Keratinocyte (primary cell): ENCODE measurements at regions not wholly inside any gene's neighbourhood (a gene's known extent, or its start where the extent isn't known, plus 50 kb on each side); places are given as distances from the start of the nearest gene placed in this dataset.

Experiments used
- DNase-seq: peaks from one replicate; pipeline ENCODE4 v3.0.0-alpha.2; 2011; ENCODE audit warnings: low read depth, missing footprints, low spot score
- FAIRE-seq: peaks from 2 replicates; lab custom pipeline; 2011; peaks lifted over from hg19 to GRCh38; lab: Jason Lieb, UNC
- H2AFZ ChIP-seq: 2 replicates; pipeline ENCODE4 v1.6.0; 2012; ENCODE audit warnings: low read length, control low read depth, inconsistent platforms; ENCODE audit not compliant: control insufficient read depth
- H3K27ac ChIP-seq: 2 replicates; pipeline ENCODE4 v1.5.1; 2011; ENCODE audit warnings: low read length; ENCODE audit not compliant: control insufficient read depth, insufficient read depth
- H3K27me3 ChIP-seq: 3 replicates; pipeline ENCODE4 v1.6.0; 2011; ENCODE audit warnings: low read length; ENCODE audit not compliant: control insufficient read depth, insufficient read depth; ENCODE audit errors: extremely low read depth
- H3K36me3 ChIP-seq, 2 experiments: 2 replicates in 1 of 2; 3 replicates in 1 of 2; pipeline ENCODE4 v1.5.1; 2011; ENCODE audit warnings: low read length in 2 of 2, mild to moderate bottlenecking in 1 of 2; ENCODE audit not compliant: control insufficient read depth in 2 of 2, insufficient read depth in 2 of 2; ENCODE audit errors: extremely low read depth in 1 of 2
- H3K4me1 ChIP-seq: 3 replicates; pipeline ENCODE4 v1.5.1; 2011; ENCODE audit warnings: low read length; ENCODE audit not compliant: control insufficient read depth, insufficient read depth; ENCODE audit errors: extremely low read depth
- H3K4me2 ChIP-seq: 3 replicates; pipeline ENCODE4 v1.6.0; 2011; ENCODE audit warnings: low read depth, low read length; ENCODE audit not compliant: control insufficient read depth, insufficient read depth; ENCODE audit errors: extremely low read depth
- H3K4me3 ChIP-seq, 3 experiments: fragments of 200-600 bp in 1 of 3; sonication (generic) in 1 of 3; 2 replicates in 2 of 3; 3 replicates in 1 of 3; pipeline ENCODE4 v1.5.1; 2011 to 2016; ENCODE audit warnings: low read length in 3 of 3, mild to moderate bottlenecking in 3 of 3, control low read depth in 2 of 3, inconsistent platforms in 1 of 3, low read depth in 1 of 3, mixed read lengths in 1 of 3, mixed run types in 1 of 3, moderate library complexity in 1 of 3; ENCODE audit not compliant: control insufficient read depth in 2 of 3, insufficient read depth in 2 of 3; ENCODE audit errors: extremely low read depth in 1 of 3
- H3K79me2 ChIP-seq: 2 replicates; pipeline ENCODE4 v1.6.0; 2012; ENCODE audit warnings: low read length; ENCODE audit not compliant: control insufficient read depth, insufficient read depth
- H3K9ac ChIP-seq: 3 replicates; pipeline ENCODE4 v1.6.0; 2011; ENCODE audit warnings: low read length; ENCODE audit not compliant: control insufficient read depth, insufficient read depth; ENCODE audit errors: extremely low read depth
- H3K9me1 ChIP-seq: 3 replicates; pipeline ENCODE4 v1.6.0; 2011; ENCODE audit warnings: low read length; ENCODE audit not compliant: control insufficient read depth, insufficient read depth; ENCODE audit errors: extremely low read depth
- H3K9me3 ChIP-seq: 2 replicates; pipeline ENCODE4 v1.5.1; 2012; ENCODE audit warnings: low read depth, low read length; ENCODE audit not compliant: control insufficient read depth
- H4K20me1 ChIP-seq: 3 replicates; pipeline ENCODE4 v1.6.0; 2011; ENCODE audit warnings: low read length; ENCODE audit not compliant: control insufficient read depth, insufficient read depth; ENCODE audit errors: extremely low read depth
- CTCF ChIP-seq, 3 experiments: IDR thresholded peaks in 1 of 3; conservative IDR thresholded peaks in 1 of 3; optimal IDR thresholded peaks in 1 of 3; 2 replicates in 2 of 3; 3 replicates in 1 of 3; pipeline versions ENCODE3 to v1.5.1; 2011; ENCODE audit warnings: low read length in 3 of 3, mild to moderate bottlenecking in 3 of 3, moderate library complexity in 2 of 3, control low read depth in 1 of 3, inconsistent platforms in 1 of 3; ENCODE audit not compliant: insufficient read depth in 2 of 3; ENCODE audit errors: extremely low read depth in 1 of 3
- EZH2 ChIP-seq: IDR thresholded peaks from one replicate; pipeline ENCODE4 v1.6.1; 2012; ENCODE audit warnings: inconsistent platforms, mild to moderate bottlenecking, low read length, moderate library complexity
- dilution Hi-C: fragments of 300-500 bp; cut with MboI; formaldehyde crosslinking; loops from one replicate; pipeline ENCODE4 v1.7.0; 2020; ENCODE audit warnings: low sequenced_read_pairs; ENCODE audit not compliant: extremely low pct_ligation_motif_present

GRCh38 chr5:68423154-68423811, 207.7 kb downstream of the PIK3R1 start:
- FAIRE-seq (no peak), DNase-seq (no peak)
- no peak overlapping the region for H3K27ac ChIP-seq
- no peaks in the 10 kb centered on the region for H3K9me1 ChIP-seq
- no peaks in the 10 kb centered on the region for H3K79me2 ChIP-seq
- no peak overlapping the region for H2AFZ ChIP-seq
- dilution Hi-C loops, result no loop called here
- H3K4me3 ChIP-seq, result no peak overlapping the region
- no peaks in the 10 kb centered on the region for H3K36me3 ChIP-seq
- no peak overlapping the region for H3K4me2 ChIP-seq
- peaks cover 15% of the 10 kb centered on the region for H3K4me1 ChIP-seq
- H3K9ac ChIP-seq, result no peak overlapping the region
- no peaks in the 10 kb centered on the region for H3K27me3 ChIP-seq
- no peaks in the 10 kb centered on the region for H3K9me3 ChIP-seq
- TF ChIP-seq EZH2 (no peak), CTCF (optimal IDR thresholded peaks at IDR 0.05 in 1 of 3, IDR thresholded peaks at IDR 0.05 in 1 of 3, conservative IDR thresholded peaks at IDR 0.05 in 1 of 3; ENCODE audit: extremely low read depth in 1 of 3, insufficient read depth in 2 of 3, low read length in 3 of 3) (no peak)
- no peaks in the 10 kb centered on the region for H4K20me1 ChIP-seq

GRCh38 chr5:68424799-68425537, 209.4 kb downstream of the PIK3R1 start:
- H3K79me2 ChIP-seq, result no peaks in the 10 kb centered on the region
- DNase-seq (no peak), FAIRE-seq (peak; percentile 57)
- peaks cover 12% of the 10 kb centered on the region for H3K4me1 ChIP-seq
- no peaks in the 10 kb centered on the region for H3K27me3 ChIP-seq
- peak overlapping the region; percentile 69 for H3K4me2 ChIP-seq
- no peaks in the 10 kb centered on the region for H3K9me1 ChIP-seq
- no peaks in the 10 kb centered on the region for H3K9me3 ChIP-seq
- dilution Hi-C loops, result no loop called here
- H4K20me1 ChIP-seq, result no peaks in the 10 kb centered on the region
- H3K36me3 ChIP-seq, result no peaks in the 10 kb centered on the region
- TF ChIP-seq CTCF (optimal IDR thresholded peaks at IDR 0.05 in 1 of 3, IDR thresholded peaks at IDR 0.05 in 1 of 3, conservative IDR thresholded peaks at IDR 0.05 in 1 of 3; ENCODE audit: extremely low read depth in 1 of 3, insufficient read depth in 2 of 3, low read length in 3 of 3) (no peak), EZH2 (no peak)
- peak overlapping the region; percentile 51 for H3K27ac ChIP-seq
- peak overlapping the region; percentile 51 for H2AFZ ChIP-seq
- peak overlapping the region; percentile 11 for H3K9ac ChIP-seq
- H3K4me3 ChIP-seq, result no peak overlapping the region
